GM12875 (cell line): ENCODE measurements at regions not wholly inside any gene's neighbourhood (a gene's known extent, or its start where the extent isn't known, plus 50 kb on each side); places are given as distances from the start of the nearest gene placed in this dataset.

ENCODE experiments used
- H3K4me3 ChIP-seq: one replicate; pipeline ENCODE4 v1.5.1; 2011; ENCODE audit warnings: low read depth, low read length, control low read depth
- CTCF ChIP-seq: IDR thresholded peaks from 2 replicates; pipeline ENCODE4 v1.5.1; 2011; ENCODE audit warnings: low read depth, mild to moderate bottlenecking, control low read depth, inconsistent platforms, low read length, moderate library complexity, borderline replicate concordance; ENCODE audit not compliant: insufficient read depth

- no peak for TF ChIP-seq CTCF
- H3K4me3 ChIP-seq: no peak overlapping the region
Measured at GRCh38 chr6:93604951-93605350, 185.6 kb upstream of the EPHA7 start.

GRCh38 chr6:93592417-93592816 is 173.1 kb upstream of the EPHA7 start:
- no peak overlapping the region for H3K4me3 ChIP-seq
- TF ChIP-seq CTCF: no peak

DNA sequence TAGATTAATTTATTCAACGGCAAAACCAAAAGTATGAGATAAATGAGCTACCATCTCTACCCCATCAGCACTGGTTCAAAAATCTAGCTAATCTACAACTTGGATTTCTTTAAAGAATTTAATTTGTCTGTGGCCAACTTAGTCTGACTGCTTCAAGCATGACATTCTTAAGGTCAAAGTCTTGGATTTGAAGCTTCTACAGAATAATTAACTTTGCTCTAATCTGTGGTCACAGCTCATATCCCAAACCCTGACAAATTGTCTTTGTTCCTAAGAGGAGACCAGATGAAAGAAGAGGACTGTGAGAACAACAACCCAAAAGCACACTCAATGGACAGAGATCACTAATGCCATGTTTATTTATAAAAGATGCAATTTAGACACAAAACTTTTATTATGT is 166.9 kb upstream of the EPHA7 start:
- TF ChIP-seq CTCF: no peak
- no peak overlapping the region for H3K4me3 ChIP-seq

- TF ChIP-seq CTCF: no peak
- H3K4me3 ChIP-seq: no peak overlapping the region
Measured at GRCh38 chr6:93584300-93584699, 164.9 kb upstream of the EPHA7 start.

- no peak for TF ChIP-seq CTCF
- no peak overlapping the region for H3K4me3 ChIP-seq
Measured at GRCh38 chr6:93581371-93581770, 162.0 kb upstream of the EPHA7 start.

DNA sequence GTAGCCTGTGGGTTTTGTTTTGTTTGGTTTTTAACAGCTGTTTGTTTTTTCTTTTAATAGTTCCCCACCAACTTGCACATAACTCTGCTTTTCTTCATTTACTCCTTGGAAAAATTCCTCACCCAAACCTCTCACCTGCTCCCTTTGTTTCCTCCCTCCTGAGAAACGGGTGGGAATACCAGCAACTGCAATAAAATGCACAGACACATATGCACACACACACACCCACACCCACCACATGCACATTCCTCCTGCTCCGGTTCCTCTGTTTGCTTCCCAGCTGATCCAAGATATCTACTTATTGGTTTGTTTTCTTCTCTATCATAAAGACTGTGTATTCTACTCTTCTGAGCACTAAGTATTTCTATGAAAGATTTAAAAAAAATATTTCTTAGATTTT is 161.1 kb upstream of the EPHA7 start:
- no peak overlapping the region for H3K4me3 ChIP-seq
- no peak for TF ChIP-seq CTCF

DNA sequence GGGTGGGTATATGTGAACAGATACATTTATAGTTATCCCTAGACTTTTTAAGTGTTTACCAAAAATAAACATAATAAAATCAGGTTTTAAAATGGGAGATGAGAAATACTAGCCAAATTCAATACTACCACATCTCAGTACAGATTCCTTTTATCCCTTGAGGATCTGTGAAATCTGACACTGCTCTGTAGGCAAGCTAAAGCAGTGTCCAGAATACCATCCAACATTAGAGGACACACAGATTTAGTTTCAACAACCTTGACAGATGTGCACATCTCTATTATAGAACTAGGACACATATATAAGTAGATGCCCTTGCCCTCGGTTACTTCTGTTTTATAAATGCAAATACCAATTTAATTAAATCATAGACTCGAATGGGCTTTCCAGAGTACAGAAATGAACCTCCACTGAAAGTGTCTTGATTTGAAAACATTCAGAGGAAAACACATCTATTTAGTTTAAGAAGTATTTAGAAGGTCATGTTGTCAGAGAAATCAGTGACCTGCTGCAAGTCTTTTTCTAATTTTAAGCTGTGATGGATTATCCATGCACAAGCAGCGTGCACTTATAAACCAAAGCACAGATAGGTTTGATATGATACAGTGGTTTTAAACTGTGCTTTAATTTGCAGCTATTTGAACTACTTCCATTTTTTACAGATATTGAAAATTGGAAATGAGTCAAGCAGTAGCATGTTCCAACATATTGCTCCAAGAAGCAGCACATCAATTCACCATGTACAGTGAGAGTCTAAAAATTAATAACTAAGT is 156.3 kb upstream of the EPHA7 start:
- no peak overlapping the region for H3K4me3 ChIP-seq
- no peak for TF ChIP-seq CTCF
